Activated CD4-positive, alpha-beta T cell treated with anti-CD3 and anti-CD28 coated beads for 4 hours (primary cell): ENCODE measurements at regions not wholly inside any gene's neighbourhood (a gene's known extent, or its start where the extent isn't known, plus 50 kb on each side); places are given as distances from the start of the nearest gene placed in this dataset.

Experiments
- DNase-seq, 2 donors: peaks; one replicate each; pipeline ENCODE4 v3.0.0-alpha.2; 2020

GRCh38 chr7:13822678-13823077, 166.8 kb downstream of the ETV1 start:
- DNase-seq = no peak

- no peak for DNase-seq
These were observed 162.7 kb downstream of the ETV1 start for GRCh38 chr7:13826752-13827151.

- DNase-seq = no peak
These were observed 161.8 kb downstream of the ETV1 start for GRCh38 chr7:13827716-13828115.

DNA sequence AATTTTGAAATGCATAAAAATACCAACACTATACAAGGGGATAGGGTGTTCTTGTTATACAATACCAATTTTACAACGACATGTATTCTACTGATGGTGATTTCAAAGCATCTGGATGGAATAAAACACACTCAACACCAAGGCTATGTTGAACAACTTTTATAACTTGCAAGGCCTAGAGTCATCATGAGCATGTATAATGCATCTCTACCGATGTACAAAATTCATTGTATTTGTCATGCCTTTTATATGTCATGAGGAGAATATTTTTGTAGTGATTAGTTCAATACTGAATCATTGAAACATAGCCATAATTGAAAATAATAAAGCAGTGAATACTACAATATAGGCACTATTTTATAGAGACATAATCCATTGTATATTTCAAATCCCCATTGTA, 160.2 kb downstream of the ETV1 start:
- no peak for DNase-seq

- DNase-seq = no peak
These were observed 159.3 kb downstream of the ETV1 start for GRCh38 chr7:13829914-13830900.

DNA sequence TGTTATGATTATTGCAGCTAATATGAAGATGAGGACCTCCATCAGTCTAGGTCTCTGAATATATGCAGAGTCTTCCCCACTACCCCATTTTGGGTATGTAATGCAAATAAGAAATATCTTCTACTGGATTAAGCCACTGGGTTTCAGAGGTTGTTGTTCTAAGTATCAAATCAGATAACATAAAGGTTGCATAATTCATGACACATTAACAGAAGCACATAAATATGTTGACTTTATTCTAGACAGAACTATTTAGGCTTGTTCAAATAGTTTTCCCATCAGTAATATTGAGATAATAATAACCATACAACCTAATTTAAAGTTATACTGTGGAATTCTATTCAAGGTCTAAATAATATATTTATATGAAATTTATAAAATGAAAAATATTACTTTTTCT, 157.1 kb downstream of the ETV1 start:
- no peak for DNase-seq

DNA sequence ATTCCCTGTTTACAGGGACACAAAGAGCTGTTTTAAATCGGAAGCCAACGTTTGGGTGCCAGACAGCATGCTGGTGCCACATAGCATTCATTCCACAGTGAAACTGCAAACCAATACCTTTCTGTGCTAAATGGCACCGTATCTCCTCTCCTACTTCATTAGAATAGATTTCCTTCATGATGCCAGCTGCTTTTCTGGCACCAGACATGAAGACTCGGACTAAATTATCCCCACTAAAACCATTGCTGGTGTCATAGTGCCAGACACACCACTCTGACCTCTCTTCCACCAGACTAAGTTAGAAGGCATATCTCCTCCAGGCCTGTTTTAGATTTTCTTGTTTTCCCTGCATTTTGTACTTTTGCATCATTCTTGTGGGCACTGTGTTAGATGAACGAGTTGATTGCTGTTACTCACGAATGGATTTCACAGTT, 155.1 kb downstream of the ETV1 start:
- DNase-seq = no peak

DNA sequence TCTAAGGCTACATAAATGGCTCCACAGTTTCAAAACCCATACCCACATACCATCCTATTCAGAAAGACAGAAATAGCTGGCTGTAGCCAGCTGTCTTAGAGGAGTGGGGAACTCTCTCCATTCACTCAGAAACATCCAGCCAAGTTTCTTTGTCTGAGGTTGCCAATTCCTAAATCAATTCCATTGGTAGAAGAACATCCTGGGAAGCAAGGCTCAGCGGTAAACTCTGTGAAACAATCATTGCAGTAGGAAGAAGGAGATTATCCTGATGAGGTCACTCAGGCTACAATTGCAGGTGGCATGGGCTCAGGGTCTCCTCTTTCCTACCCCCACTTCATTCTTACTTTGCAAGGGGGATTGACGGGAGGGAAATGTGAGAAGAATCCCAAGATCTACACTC, 154.0 kb downstream of the ETV1 start:
- DNase-seq = no peak

GRCh38 chr7:13839063-13839462, 150.4 kb downstream of the ETV1 start:
- no peak for DNase-seq
